ENCODE measurements at regions not wholly inside any gene's neighbourhood (a gene's known extent, or its start where the extent isn't known, plus 50 kb on each side); places are given as distances from the start of the nearest gene placed in this dataset.

- H3K27me3 ChIP-seq (ENCODE audit: insufficient read depth, poor library complexity, severe bottlenecking), result no peaks in the 10 kb centered on the region
- TF ChIP-seq REST (IDR thresholded peaks at IDR 0.05; ENCODE audit: insufficient replicate concordance, low read depth) (peak; percentile 28), GABPA (IDR thresholded peaks at IDR 0.05; ENCODE audit: low read depth) (no peak), CTCF (IDR thresholded peaks at IDR 0.05; ENCODE audit: insufficient read depth, low read length) (no peak), POLR2AphosphoS5 (IDR thresholded peaks at IDR 0.05; ENCODE audit: low read depth) (peak; percentile 40; the same call in 1 of the 2 replicates), SPI1 (IDR thresholded peaks at IDR 0.05; ENCODE audit: borderline replicate concordance, low read depth) (peak; percentile 91)
- peak; percentile 80 to 83 for DNase-seq (ENCODE audit: low read depth in 1 of 2, low spot score in 1 of 2)
- H3K27ac ChIP-seq (replicated peaks), result peak overlapping the region; percentile 73
- no peak overlapping the region for H3K4me3 ChIP-seq (replicated peaks; ENCODE audit: insufficient read depth, low read length)
Observed at GRCh38 chr7:12805957-12806356, 118.5 kb downstream of the ARL4A start.

GRCh38 chr7:12809476-12809875, 122.0 kb downstream of the ARL4A start:
- Histone ChIP-seq H3K27me3 (ENCODE audit: insufficient read depth, poor library complexity, severe bottlenecking) (no peaks in the 10 kb centered on the region), H3K27ac (replicated peaks) (no peak overlapping the region), H3K4me3 (replicated peaks; ENCODE audit: insufficient read depth, low read length) (no peak overlapping the region)
- DNase-seq (ENCODE audit: low read depth in 1 of 2, low spot score in 1 of 2), result no peak
- TF ChIP-seq CTCF (IDR thresholded peaks at IDR 0.05; ENCODE audit: insufficient read depth, low read length) (no peak), REST (IDR thresholded peaks at IDR 0.05; ENCODE audit: insufficient replicate concordance, low read depth) (no peak)

GRCh38 chr7:12812111-12812510, 124.7 kb downstream of the ARL4A start:
- TF ChIP-seq CTCF (IDR thresholded peaks at IDR 0.05; ENCODE audit: insufficient read depth, low read length) (no peak), REST (IDR thresholded peaks at IDR 0.05; ENCODE audit: insufficient replicate concordance, low read depth) (no peak), POLR2AphosphoS5 (IDR thresholded peaks at IDR 0.05; ENCODE audit: low read depth) (no peak), GABPA (IDR thresholded peaks at IDR 0.05; ENCODE audit: low read depth) (no peak)
- Histone ChIP-seq H3K4me3 (replicated peaks; ENCODE audit: insufficient read depth, low read length) (no peak overlapping the region), H3K27ac (replicated peaks) (no peak overlapping the region), H3K27me3 (ENCODE audit: insufficient read depth, poor library complexity, severe bottlenecking) (no peaks in the 10 kb centered on the region)
- no peak for DNase-seq (ENCODE audit: low read depth in 1 of 2, low spot score in 1 of 2)
